Gastroesophageal sphincter (tissue), 4 donors: ENCODE measurements at regions not wholly inside any gene's neighbourhood (a gene's known extent, or its start where the extent isn't known, plus 50 kb on each side); places are given as distances from the start of the nearest gene placed in this dataset.

Experiments
- ATAC-seq: fragments of 150-250 bp; one replicate; pipeline ENCODE4 v1.9.1; 2016; ENCODE audit warnings: mild to moderate bottlenecking, moderate library complexity
- H3K27ac ChIP-seq, 4 donors: fragments of 200-600 bp; sonication (generic) in 3 of 4; 1 replicate in 3 of 4; 2 replicates in 1 of 4; pipeline ENCODE4 v1.5.1; 2016 to 2019
- H3K27me3 ChIP-seq: fragments of 200-600 bp; sonication (generic); one replicate; pipeline ENCODE4 v1.5.1; 2019
- H3K36me3 ChIP-seq, 2 donors: fragments of 200-600 bp; sonication (generic); one replicate each; pipeline ENCODE4 v1.5.1; 2019; ENCODE audit warnings: control low read depth in 1 of 2
- H3K4me1 ChIP-seq, 3 donors: fragments of 200-600 bp; sonication (generic); 1 replicate in 2 of 3; 2 replicates in 1 of 3; pipeline ENCODE4 v1.5.1; 2016 to 2019; ENCODE audit warnings: control low read depth in 2 of 3
- H3K4me3 ChIP-seq, 2 donors: fragments of 200-600 bp; sonication (generic); one replicate each; pipeline ENCODE4 v1.5.1; 2019; ENCODE audit warnings: mild to moderate bottlenecking in 1 of 2, moderate library complexity in 1 of 2
- H3K9me3 ChIP-seq, 3 donors: fragments of 200-600 bp; sonication (generic); one replicate each; pipeline ENCODE4 v1.5.1; 2017 to 2019; ENCODE audit warnings: control low read depth in 2 of 3
- CTCF ChIP-seq, 4 experiments: fragments of 200-600 bp in 2 of 4; fragments of 450-650 bp in 2 of 4; sonication (generic) in 1 of 4; IDR thresholded peaks; one replicate each; pipeline ENCODE4 v1.5.1; 2017 to 2019; ENCODE audit warnings: antibody characterized with exemption in 4 of 4, mild to moderate bottlenecking in 2 of 4, moderate library complexity in 2 of 4
- EP300 ChIP-seq: sonication (generic); formaldehyde crosslinking; IDR thresholded peaks from one replicate; pipeline ENCODE4 v1.6.1; 2017; ENCODE audit warnings: antibody characterized with exemption, mild to moderate bottlenecking
- POLR2A ChIP-seq, 2 donors: fragments of 450-650 bp; IDR thresholded peaks; one replicate each; pipeline ENCODE4 v1.6.1; 2017; ENCODE audit warnings: antibody characterized with exemption in 2 of 2, mild to moderate bottlenecking in 2 of 2, moderate library complexity in 1 of 2
- POLR2AphosphoS5 ChIP-seq: sonication (generic); formaldehyde crosslinking; IDR thresholded peaks from one replicate; pipeline ENCODE4 v1.6.1; 2017; ENCODE audit warnings: antibody characterized with exemption
- WGBS, 2 donors: methylation state at CpG; one replicate each; pipeline ENCODE4 v1.1.5; 2018; ENCODE audit warnings: low coverage in 1 of 2; 5-methylcytosine and 5-hydroxymethylcytosine counted together

- TF ChIP-seq EP300 = no peak
- TF ChIP-seq POLR2AphosphoS5 = no peak
- 97 to 100% methylated on average over 1 to 2 of the region's 2 CpGs for WGBS, 2 donors
- no peak overlapping the region for H3K27ac ChIP-seq
- no peak for ATAC-seq
- no peak overlapping the region for H3K4me3 ChIP-seq
- no peaks in the 10 kb centered on the region for H3K9me3 ChIP-seq
- H3K36me3 ChIP-seq = no peaks in the 10 kb centered on the region
- no peaks in the 10 kb centered on the region for H3K27me3 ChIP-seq
- H3K4me1 ChIP-seq = peaks cover 0 to 5% (median 0%) of the 10 kb centered on the region in 3 donors
Measured at GRCh38 chr10:9895453-9895852, 1122.2 kb upstream of the CELF2 start.

- Histone ChIP-seq H3K4me3 (no peak overlapping the region), H3K36me3 (no peaks in the 10 kb centered on the region), H3K9me3 (no peaks in the 10 kb centered on the region), H3K4me1 (peaks cover 0 to 5% (median 0%) of the 10 kb centered on the region in 3 donors), H3K27ac (no peak overlapping the region), H3K27me3 (no peaks in the 10 kb centered on the region)
- ATAC-seq = no peak
- TF ChIP-seq POLR2A (IDR thresholded peaks at IDR 0.05) (no peak), POLR2AphosphoS5 (no peak), EP300 (no peak), CTCF (IDR thresholded peaks at IDR 0.05) (no peak)
Measured at GRCh38 chr10:9895981-9896380, 1121.7 kb upstream of the CELF2 start.

- Histone ChIP-seq H3K4me1 (peaks cover 0 to 5% (median 0%) of the 10 kb centered on the region in 3 donors), H3K4me3 (no peak overlapping the region), H3K36me3 (no peaks in the 10 kb centered on the region), H3K9me3 (no peaks in the 10 kb centered on the region), H3K27ac (no peak overlapping the region), H3K27me3 (no peaks in the 10 kb centered on the region)
- no peak for TF ChIP-seq CTCF (IDR thresholded peaks at IDR 0.05)
- no peak for TF ChIP-seq EP300
- no peak for TF ChIP-seq POLR2A (IDR thresholded peaks at IDR 0.05)
- no peak for TF ChIP-seq POLR2AphosphoS5
- WGBS, 2 donors = 65 to 73% methylated on average over 5 to 6 of the region's 6 CpGs
- no peak for ATAC-seq
Measured at GRCh38 chr10:9898633-9899395, 1118.9 kb upstream of the CELF2 start.

GRCh38 chr10:9900751-9901150 lies 1116.9 kb upstream of the CELF2 start:
- peaks cover 0 to 2% (median 0%) of the 10 kb centered on the region in 3 donors for H3K9me3 ChIP-seq
- H3K27me3 ChIP-seq = no peaks in the 10 kb centered on the region
- peaks cover 0 to 5% (median 0%) of the 10 kb centered on the region in 3 donors for H3K4me1 ChIP-seq
- no peak overlapping the region for H3K4me3 ChIP-seq
- TF ChIP-seq POLR2AphosphoS5 (no peak), POLR2A (IDR thresholded peaks at IDR 0.05) (no peak), EP300 (no peak), CTCF (IDR thresholded peaks at IDR 0.05) (no peak)
- H3K27ac ChIP-seq = no peak overlapping the region
- H3K36me3 ChIP-seq = no peaks in the 10 kb centered on the region
- ATAC-seq = no peak

- no peak for ATAC-seq
- Histone ChIP-seq H3K36me3 (no peaks in the 10 kb centered on the region), H3K4me3 (no peak overlapping the region), H3K4me1 (peaks cover 0 to 5% (median 0%) of the 10 kb centered on the region in 3 donors), H3K27ac (no peak overlapping the region), H3K9me3 (peaks cover 0 to 8% (median 0%) of the 10 kb centered on the region in 3 donors), H3K27me3 (no peaks in the 10 kb centered on the region)
- 17 to 77% methylated on average over 1 of the region's 1 CpG for WGBS, 2 donors
- no peak for TF ChIP-seq CTCF (IDR thresholded peaks at IDR 0.05)
- TF ChIP-seq EP300 = no peak
- no peak for TF ChIP-seq POLR2AphosphoS5
- no peak for TF ChIP-seq POLR2A (IDR thresholded peaks at IDR 0.05)
Measured at GRCh38 chr10:9901971-9902370, 1115.7 kb upstream of the CELF2 start.
